SU-DHL-6 (cell line): ENCODE measurements at regions not wholly inside any gene's neighbourhood (a gene's known extent, or its start where the extent isn't known, plus 50 kb on each side); places are given as distances from the start of the nearest gene placed in this dataset.

Experiments used
- CTCF ChIP-seq: fragments of 200-600 bp; sonication (generic); IDR thresholded peaks from one replicate; pipeline ENCODE4 v1.5.1; 2017; ENCODE audit warnings: antibody characterized with exemption, mild to moderate bottlenecking, low read length, moderate library complexity; ENCODE audit not compliant: insufficient read depth, poor library complexity, severe bottlenecking
- EZH2phosphoT487 ChIP-seq: fragments of 200-600 bp; sonication (generic), shearing (Covaris generic); conservative IDR thresholded peaks from 2 replicates; pipeline ENCODE4 v1.6.1; 2018; ENCODE audit warnings: mild to moderate bottlenecking, antibody characterized with exemption, low read length, moderate library complexity, mixed read lengths

GRCh38 chr15:36356466-36356865, 223.0 kb upstream of the CDIN1 start:
- TF ChIP-seq CTCF (no peak), EZH2phosphoT487 (no peak)
